K562 (cell line): ENCODE measurements at regions not wholly inside any gene's neighbourhood (a gene's known extent, or its start where the extent isn't known, plus 50 kb on each side); places are given as distances from the start of the nearest gene placed in this dataset.

Source experiments
- CHD2 ChIP-seq: IDR thresholded peaks from 2 replicates; pipeline ENCODE4 v1.6.1; 2011; ENCODE audit warnings: low read depth, low read length
- KAT7 ChIP-seq: sonication (generic); formaldehyde crosslinking; IDR thresholded peaks from 2 replicates; pipeline ENCODE4 v1.8.0; 2022; ENCODE audit warnings: missing genetic modification reagents, mild to moderate bottlenecking, borderline replicate concordance
- MBD1 ChIP-seq: fragments of 250-450 bp; sonication (Bioruptor Pico); IDR thresholded peaks from 2 replicates; pipeline ENCODE4 v1.8.0; 2022; ENCODE audit warnings: inconsistent platforms
- SNAPC5 ChIP-seq: fragments of 250-450 bp; sonication (Bioruptor Pico); IDR thresholded peaks from 2 replicates; pipeline ENCODE4 v1.8.0; 2021; ENCODE audit warnings: moderate library complexity, mild to moderate bottlenecking, inconsistent platforms
- TFAM ChIP-seq: fragments of 250-450 bp; sonication (Bioruptor Pico); conservative IDR thresholded peaks from 2 replicates; pipeline ENCODE4 v1.5.0; 2021; ENCODE audit warnings: mild to moderate bottlenecking, moderate library complexity
- ZBTB11 ChIP-seq, 3 experiments: fragments of 200-800 bp in 1 of 3; fragments of 250-450 bp in 1 of 3; fragments of 450-650 bp in 1 of 3; sonication (Bioruptor Pico) in 1 of 3; sonication (Bioruptor generic) in 1 of 3; formaldehyde crosslinking in 1 of 3; IDR thresholded peaks; 2 replicates each; pipeline versions ENCODE4 v1.6.1 to v1.8.0; 2016 to 2022; ENCODE audit warnings: mild to moderate bottlenecking in 2 of 3, missing genetic modification characterization in 2 of 3, missing compliant biosample characterization in 1 of 3, moderate library complexity in 1 of 3
- ZNF707 ChIP-seq: fragments of 250-450 bp; sonication (Bioruptor Pico); conservative IDR thresholded peaks from 2 replicates; pipeline ENCODE4 v1.8.0; 2022; ENCODE audit warnings: inconsistent platforms, mild to moderate bottlenecking, moderate library complexity

- TF ChIP-seq SNAPC5 (CRISPR knock-in tag) (no peak), MBD1 (CRISPR knock-in tag) (no peak), CHD2 (no peak), ZBTB11 (CRISPR knock-in tag; IDR thresholded peaks at IDR 0.05) (no peak), TFAM (CRISPR knock-in tag) (no peak), KAT7 (CRISPR knock-in tag) (no peak), ZNF707 (CRISPR knock-in tag) (no peak)
These were observed 475.6 kb upstream of the ZEB2 start for GRCh38 chr2:144995482-144995881.
